ENCODE measurements at regions not wholly inside any gene's neighbourhood (a gene's known extent, or its start where the extent isn't known, plus 50 kb on each side); places are given as distances from the start of the nearest gene placed in this dataset.

DNA sequence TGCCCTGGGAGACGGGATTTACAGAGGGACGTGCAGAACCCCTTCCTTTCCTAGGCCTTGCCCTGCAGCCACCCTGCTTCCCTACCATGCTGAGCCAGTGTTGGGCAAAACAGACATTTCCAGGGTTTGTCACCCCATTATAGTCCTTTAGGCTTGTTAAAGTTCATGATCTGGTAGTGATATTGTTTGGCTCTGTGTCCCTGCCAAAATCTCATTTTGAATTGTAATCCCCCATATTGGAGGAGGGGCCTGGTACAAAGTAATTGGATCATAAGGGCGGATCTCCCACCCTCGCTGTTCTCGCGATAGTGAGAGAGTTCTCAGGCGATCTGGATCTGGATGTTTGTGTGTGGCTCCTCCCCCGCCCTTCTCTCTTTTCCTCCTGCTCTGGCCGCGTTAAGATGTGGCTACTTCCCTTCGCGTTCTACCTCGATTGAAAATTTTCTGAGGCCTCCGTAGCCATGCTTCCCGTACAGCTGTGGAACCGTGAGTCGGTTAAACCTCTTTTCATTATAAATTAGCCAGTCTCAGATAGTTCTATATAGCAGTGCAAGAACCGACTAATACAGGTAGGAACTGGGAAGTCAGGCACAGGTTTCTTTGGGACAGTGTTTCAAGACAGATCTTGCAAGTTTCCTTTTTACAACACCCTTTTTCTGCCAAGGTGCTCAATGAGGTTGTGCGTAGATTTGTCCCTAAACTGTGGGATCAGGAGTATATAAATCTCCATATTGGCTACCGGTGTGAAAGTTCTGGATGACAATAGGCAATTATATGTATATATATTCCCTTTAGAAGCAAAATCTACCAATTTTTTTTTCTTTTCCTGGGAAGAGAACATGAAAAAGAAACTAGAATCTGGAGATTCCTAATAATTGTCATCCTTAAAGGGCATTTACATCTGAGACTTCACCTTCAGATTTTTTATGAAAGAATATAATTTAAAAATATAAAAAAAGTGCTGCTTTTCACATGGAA, 152.1 kb downstream of the SAMD5 start:
- TF ChIP-seq, protein P1, sequence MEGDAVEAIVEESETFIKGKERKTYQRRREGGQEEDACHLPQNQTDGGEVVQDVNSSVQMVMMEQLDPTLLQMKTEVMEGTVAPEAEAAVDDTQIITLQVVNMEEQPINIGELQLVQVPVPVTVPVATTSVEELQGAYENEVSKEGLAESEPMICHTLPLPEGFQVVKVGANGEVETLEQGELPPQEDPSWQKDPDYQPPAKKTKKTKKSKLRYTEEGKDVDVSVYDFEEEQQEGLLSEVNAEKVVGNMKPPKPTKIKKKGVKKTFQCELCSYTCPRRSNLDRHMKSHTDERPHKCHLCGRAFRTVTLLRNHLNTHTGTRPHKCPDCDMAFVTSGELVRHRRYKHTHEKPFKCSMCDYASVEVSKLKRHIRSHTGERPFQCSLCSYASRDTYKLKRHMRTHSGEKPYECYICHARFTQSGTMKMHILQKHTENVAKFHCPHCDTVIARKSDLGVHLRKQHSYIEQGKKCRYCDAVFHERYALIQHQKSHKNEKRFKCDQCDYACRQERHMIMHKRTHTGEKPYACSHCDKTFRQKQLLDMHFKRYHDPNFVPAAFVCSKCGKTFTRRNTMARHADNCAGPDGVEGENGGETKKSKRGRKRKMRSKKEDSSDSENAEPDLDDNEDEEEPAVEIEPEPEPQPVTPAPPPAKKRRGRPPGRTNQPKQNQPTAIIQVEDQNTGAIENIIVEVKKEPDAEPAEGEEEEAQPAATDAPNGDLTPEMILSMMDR (IDR thresholded peaks at IDR 0.05; ENCODE audit: extremely low read depth, low read depth, low read length), result no peak
- no peak overlapping the region for H3K4me2 ChIP-seq (ENCODE audit: insufficient read depth, low read length)

DNA sequence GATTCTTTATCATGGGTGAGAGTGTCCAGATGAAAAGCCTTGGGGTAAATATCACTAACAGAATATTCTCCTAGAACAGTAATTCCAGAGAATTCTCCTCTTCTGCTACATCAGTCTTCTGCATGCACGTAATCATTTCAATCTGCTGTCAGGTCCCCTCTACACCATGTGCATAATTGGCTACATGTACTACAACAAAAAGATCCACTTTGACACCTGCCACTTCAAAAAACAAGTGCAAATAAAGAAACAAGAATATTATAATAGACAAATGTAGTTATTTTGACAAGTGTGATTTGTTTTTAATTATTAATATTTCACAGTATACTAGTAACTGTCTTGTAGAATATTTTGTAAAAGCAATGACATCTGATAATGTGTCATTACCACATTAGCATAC, 154.2 kb downstream of the SAMD5 start:
- no peaks in the 10 kb centered on the region for H3K36me3 ChIP-seq (ENCODE audit: insufficient read depth, low read length)
- H2AFZ ChIP-seq (ENCODE audit: low read length), result no peak overlapping the region
- H4K20me1 ChIP-seq (ENCODE audit: insufficient read depth, low read length), result no peaks in the 10 kb centered on the region
- H3K27me3 ChIP-seq (ENCODE audit: insufficient read depth, low read length), result no peaks in the 10 kb centered on the region
- TF ChIP-seq, protein P1 (IDR thresholded peaks at IDR 0.05; ENCODE audit: extremely low read depth, low read depth, low read length), result no peak
- H3K4me3 ChIP-seq (ENCODE audit: insufficient read depth, low read length), result no peak overlapping the region
- H3K79me2 ChIP-seq (ENCODE audit: insufficient read depth, low read length), result no peaks in the 10 kb centered on the region
- no peak overlapping the region for H3K27ac ChIP-seq (ENCODE audit: low read depth, low read length)
- H3K9me3 ChIP-seq (ENCODE audit: low read depth, low read length), result no peaks in the 10 kb centered on the region
- no peaks in the 10 kb centered on the region for H3K4me1 ChIP-seq (ENCODE audit: insufficient read depth, low read length)
- no peak for DNase-seq (ENCODE audit: insufficient read length, low spot score, missing footprints)
- H3K4me2 ChIP-seq (ENCODE audit: insufficient read depth, low read length), result no peak overlapping the region

More for the DNA sequence above, 152.1 kb downstream of the SAMD5 start:
- H3K27ac ChIP-seq (ENCODE audit: low read depth, low read length), result no peak overlapping the region
- no peak for DNase-seq (ENCODE audit: insufficient read length, low spot score, missing footprints)
- no peaks in the 10 kb centered on the region for H3K36me3 ChIP-seq (ENCODE audit: insufficient read depth, low read length)
- H3K79me2 ChIP-seq (ENCODE audit: insufficient read depth, low read length), result no peaks in the 10 kb centered on the region
- no peak overlapping the region for H3K4me3 ChIP-seq (ENCODE audit: insufficient read depth, low read length)
- H3K27me3 ChIP-seq (ENCODE audit: insufficient read depth, low read length), result no peaks in the 10 kb centered on the region
- no peaks in the 10 kb centered on the region for H3K9me3 ChIP-seq (ENCODE audit: low read depth, low read length)
- no peak overlapping the region for H2AFZ ChIP-seq (ENCODE audit: low read length)
- H4K20me1 ChIP-seq (ENCODE audit: insufficient read depth, low read length), result no peaks in the 10 kb centered on the region
- no peaks in the 10 kb centered on the region for H3K4me1 ChIP-seq (ENCODE audit: insufficient read depth, low read length)

DNA sequence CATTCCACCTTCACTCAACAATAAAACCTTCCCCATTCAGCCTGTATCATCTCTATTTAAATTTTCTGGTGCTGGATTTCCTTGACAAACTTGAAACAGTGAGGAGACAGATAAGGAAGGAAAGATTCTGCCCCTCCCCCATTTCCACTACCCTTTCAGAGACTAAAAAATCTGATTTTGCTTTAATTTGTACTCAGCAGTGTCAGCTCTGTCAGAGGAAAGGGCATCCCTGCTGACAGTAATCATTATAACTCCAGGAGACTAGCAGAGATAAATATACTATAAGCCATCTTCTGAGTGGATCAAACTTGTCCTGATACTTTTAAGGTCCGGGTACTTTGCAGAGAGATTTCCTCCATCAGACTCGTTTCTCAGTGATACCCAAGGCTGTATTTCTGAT, 155.6 kb downstream of the SAMD5 start:
- no peaks in the 10 kb centered on the region for H3K4me1 ChIP-seq (ENCODE audit: insufficient read depth, low read length)
- no peak overlapping the region for H3K4me2 ChIP-seq (ENCODE audit: insufficient read depth, low read length)
- H3K4me3 ChIP-seq (ENCODE audit: insufficient read depth, low read length), result no peak overlapping the region
- no peak for DNase-seq (ENCODE audit: insufficient read length, low spot score, missing footprints)
- TF ChIP-seq, protein P1 (IDR thresholded peaks at IDR 0.05; ENCODE audit: extremely low read depth, low read depth, low read length), result no peak
- H3K27me3 ChIP-seq (ENCODE audit: insufficient read depth, low read length), result no peaks in the 10 kb centered on the region
- no peaks in the 10 kb centered on the region for H3K36me3 ChIP-seq (ENCODE audit: insufficient read depth, low read length)
- no peak overlapping the region for H3K27ac ChIP-seq (ENCODE audit: low read depth, low read length)
- no peaks in the 10 kb centered on the region for H3K79me2 ChIP-seq (ENCODE audit: insufficient read depth, low read length)
- H2AFZ ChIP-seq (ENCODE audit: low read length), result no peak overlapping the region
- no peaks in the 10 kb centered on the region for H4K20me1 ChIP-seq (ENCODE audit: insufficient read depth, low read length)
- no peaks in the 10 kb centered on the region for H3K9me3 ChIP-seq (ENCODE audit: low read depth, low read length)

DNA sequence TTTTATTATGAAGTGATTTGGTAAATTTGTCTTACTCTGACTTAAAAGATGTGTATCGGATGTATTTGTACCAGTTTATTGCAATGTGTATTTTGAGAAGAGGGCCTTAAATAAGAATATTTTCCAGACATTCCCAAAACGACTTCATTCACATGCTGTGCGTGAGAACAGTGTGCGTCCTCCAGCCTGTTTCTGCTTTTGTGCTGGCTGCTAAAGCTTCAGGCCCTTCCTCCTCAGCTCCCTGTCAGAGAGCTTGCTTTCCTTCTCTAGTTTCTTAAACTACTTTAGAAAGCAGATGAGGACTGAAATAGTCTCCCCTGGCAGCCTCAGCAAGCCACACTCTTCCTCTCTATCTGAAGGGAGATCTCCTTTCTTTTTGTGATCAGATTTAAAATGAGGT, 157.8 kb downstream of the SAMD5 start:
- DNase-seq (ENCODE audit: insufficient read length, low spot score, missing footprints), result no peak
- Histone ChIP-seq H2AFZ (ENCODE audit: low read length) (no peak overlapping the region), H3K9me3 (ENCODE audit: low read depth, low read length) (peaks cover 4% of the 10 kb centered on the region), H4K20me1 (ENCODE audit: insufficient read depth, low read length) (no peaks in the 10 kb centered on the region), H3K4me1 (ENCODE audit: insufficient read depth, low read length) (no peaks in the 10 kb centered on the region), H3K36me3 (ENCODE audit: insufficient read depth, low read length) (no peaks in the 10 kb centered on the region), H3K27ac (ENCODE audit: low read depth, low read length) (no peak overlapping the region), H3K4me2 (ENCODE audit: insufficient read depth, low read length) (no peak overlapping the region), H3K27me3 (ENCODE audit: insufficient read depth, low read length) (no peaks in the 10 kb centered on the region), H3K79me2 (ENCODE audit: insufficient read depth, low read length) (no peaks in the 10 kb centered on the region), H3K4me3 (ENCODE audit: insufficient read depth, low read length) (no peak overlapping the region)
- TF ChIP-seq, protein P1 (IDR thresholded peaks at IDR 0.05; ENCODE audit: extremely low read depth, low read depth, low read length), result no peak

Data from osteoblast (primary cell).